ENCODE measurements at regions not wholly inside any gene's neighbourhood (a gene's known extent, or its start where the extent isn't known, plus 50 kb on each side); places are given as distances from the start of the nearest gene placed in this dataset.

- Mint-ChIP-seq H3K9me3 (no peaks in the 10 kb centered on the region), H3K27ac (no peak overlapping the region), H3K4me1 (peaks cover 6% of the 10 kb centered on the region), H3K4me3 (no peak overlapping the region), H3K27me3 (peaks cover 21% of the 10 kb centered on the region), H3K36me3 (no peaks in the 10 kb centered on the region)
- DNase-seq, result no peak
Measured at GRCh38 chr11:69968396-69969347, 109.4 kb upstream of the ANO1 start.

DNA sequence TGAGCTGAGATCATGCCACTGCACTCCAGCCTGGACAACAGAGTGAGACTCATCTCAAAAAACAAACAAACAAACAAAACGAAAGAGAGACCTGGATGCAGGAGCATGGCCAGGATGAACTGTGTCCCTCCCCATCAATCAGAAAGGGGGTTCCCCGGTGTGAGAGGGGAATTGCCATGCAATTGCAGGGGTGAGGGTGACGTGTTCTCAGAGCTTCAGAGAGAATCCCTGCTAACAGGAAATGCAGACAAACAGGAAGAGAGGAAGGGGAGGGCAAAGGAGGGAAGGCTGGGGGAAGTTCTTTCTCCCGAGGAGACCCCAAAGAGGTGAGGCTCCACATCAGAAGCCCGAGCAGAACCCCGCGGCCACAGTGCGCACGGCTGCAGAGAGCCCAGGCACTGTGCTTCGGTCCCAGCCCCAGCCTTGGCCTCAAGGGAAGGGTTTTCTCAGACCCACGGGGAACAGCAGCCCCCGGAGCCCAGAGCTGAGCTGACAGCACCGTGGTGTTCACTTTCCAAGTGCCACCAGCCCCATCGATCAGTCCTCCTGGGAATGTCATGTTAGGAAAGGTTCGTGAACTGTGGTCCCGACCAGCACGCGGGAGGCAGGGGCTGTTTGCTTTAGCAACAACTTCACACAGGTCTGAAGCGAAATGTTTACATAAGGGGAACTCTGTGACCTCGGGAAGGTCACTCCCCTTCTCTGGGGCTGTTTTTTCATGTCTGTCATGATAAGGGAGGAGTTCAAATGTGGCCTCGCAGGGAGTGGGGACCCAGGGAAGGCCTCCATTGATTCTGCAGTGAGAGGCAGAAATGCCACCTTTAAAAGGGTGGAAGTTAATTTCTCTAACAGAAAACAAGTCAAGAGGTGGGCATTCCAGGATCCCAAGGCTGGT is 108.0 kb upstream of the ANO1 start:
- no peak for DNase-seq
- H3K4me3 Mint-ChIP-seq, result no peak overlapping the region
- peaks cover 21% of the 10 kb centered on the region for H3K27me3 Mint-ChIP-seq
- H3K36me3 Mint-ChIP-seq, result no peaks in the 10 kb centered on the region
- peak overlapping the region; percentile 19 for H3K27ac Mint-ChIP-seq
- peaks cover 6% of the 10 kb centered on the region for H3K4me1 Mint-ChIP-seq
- H3K9me3 Mint-ChIP-seq, result no peaks in the 10 kb centered on the region

- Mint-ChIP-seq H3K4me3 (no peak overlapping the region), H3K4me1 (peaks cover 6% of the 10 kb centered on the region), H3K9me3 (no peaks in the 10 kb centered on the region), H3K27me3 (peaks cover 21% of the 10 kb centered on the region), H3K36me3 (no peaks in the 10 kb centered on the region), H3K27ac (no peak overlapping the region)
- DNase-seq, result no peak
Measured at GRCh38 chr11:69970785-69971535, 107.2 kb upstream of the ANO1 start.

DNA sequence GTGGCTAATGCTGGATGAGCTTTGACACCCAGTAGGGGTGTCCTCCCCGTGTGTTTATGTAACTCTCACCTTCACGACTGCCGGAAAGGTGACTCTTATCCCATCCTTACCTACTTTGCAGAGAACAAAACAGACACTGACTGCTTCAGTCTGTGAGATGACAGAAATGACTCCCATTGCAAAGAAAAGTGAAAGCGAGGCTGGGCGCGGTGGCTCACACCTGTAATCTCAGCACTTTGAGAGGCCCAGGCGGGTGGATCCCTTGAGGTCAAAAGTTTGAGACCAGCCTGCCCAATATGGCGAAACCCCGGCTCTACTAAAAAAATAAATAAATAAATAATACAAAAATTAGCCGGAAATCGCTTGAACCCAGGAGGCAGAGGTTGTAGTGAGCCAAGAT is 106.4 kb upstream of the ANO1 start:
- Mint-ChIP-seq H3K4me3 (no peak overlapping the region), H3K27ac (no peak overlapping the region), H3K4me1 (peaks cover 6% of the 10 kb centered on the region), H3K36me3 (no peaks in the 10 kb centered on the region), H3K9me3 (no peaks in the 10 kb centered on the region), H3K27me3 (peaks cover 21% of the 10 kb centered on the region)
- no peak for DNase-seq

DNA sequence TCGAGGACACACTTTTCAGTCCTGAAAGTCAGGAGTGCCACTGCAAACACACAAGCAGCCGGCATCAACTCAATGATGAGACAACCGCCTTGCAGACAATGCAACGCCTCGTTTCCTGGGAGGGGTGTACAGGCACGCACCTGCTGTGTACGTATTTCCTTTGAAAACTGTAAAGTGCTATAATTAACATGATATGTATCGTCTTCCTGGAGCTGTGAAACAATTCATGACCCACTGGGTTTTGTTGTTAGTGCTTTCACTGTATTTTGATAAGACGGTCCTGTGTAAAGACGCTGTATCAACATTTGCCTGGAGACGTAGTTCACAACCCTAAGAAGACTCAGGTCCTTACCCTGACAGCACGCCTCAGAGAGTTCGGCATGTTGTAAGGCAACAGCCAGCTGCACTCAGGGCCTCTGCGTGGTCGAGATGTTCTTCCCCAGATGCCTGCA is 105.7 kb upstream of the ANO1 start:
- no peak for DNase-seq
- Mint-ChIP-seq H3K36me3 (no peaks in the 10 kb centered on the region), H3K4me3 (no peak overlapping the region), H3K27ac (peak overlapping the region; percentile 45), H3K9me3 (no peaks in the 10 kb centered on the region), H3K4me1 (peaks cover 6% of the 10 kb centered on the region), H3K27me3 (peaks cover 21% of the 10 kb centered on the region)

GRCh38 chr11:69974528-69974927 is 103.6 kb upstream of the ANO1 start:
- Mint-ChIP-seq H3K27me3 (peaks cover 14% of the 10 kb centered on the region), H3K4me3 (no peak overlapping the region), H3K27ac (no peak overlapping the region), H3K36me3 (no peaks in the 10 kb centered on the region), H3K9me3 (no peaks in the 10 kb centered on the region), H3K4me1 (peaks cover 6% of the 10 kb centered on the region)
- no peak for DNase-seq

DNA sequence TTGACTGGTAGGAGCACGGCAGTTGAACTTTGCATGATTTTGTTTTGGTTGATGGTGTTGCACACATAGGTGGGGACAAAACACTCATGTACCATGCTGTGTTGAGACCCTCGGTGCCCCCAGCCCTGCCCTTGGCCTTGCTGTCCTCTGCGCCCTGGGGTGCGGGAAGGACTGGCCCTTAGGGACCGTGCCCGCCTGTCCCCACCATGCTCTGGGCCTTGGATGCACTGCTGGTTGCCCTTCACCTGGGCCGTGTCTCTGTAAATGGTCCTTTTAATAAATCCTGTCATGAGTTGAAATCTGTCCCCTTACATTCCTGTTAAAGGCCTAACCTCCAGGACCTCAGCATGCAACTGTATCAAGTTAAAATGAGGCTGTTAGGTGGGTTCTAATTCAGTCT is 102.3 kb upstream of the ANO1 start:
- Mint-ChIP-seq H3K9me3 (no peaks in the 10 kb centered on the region), H3K4me1 (no peaks in the 10 kb centered on the region), H3K27ac (no peak overlapping the region), H3K27me3 (peaks cover 9% of the 10 kb centered on the region), H3K36me3 (no peaks in the 10 kb centered on the region), H3K4me3 (no peak overlapping the region)
- DNase-seq, result no peak

DNA sequence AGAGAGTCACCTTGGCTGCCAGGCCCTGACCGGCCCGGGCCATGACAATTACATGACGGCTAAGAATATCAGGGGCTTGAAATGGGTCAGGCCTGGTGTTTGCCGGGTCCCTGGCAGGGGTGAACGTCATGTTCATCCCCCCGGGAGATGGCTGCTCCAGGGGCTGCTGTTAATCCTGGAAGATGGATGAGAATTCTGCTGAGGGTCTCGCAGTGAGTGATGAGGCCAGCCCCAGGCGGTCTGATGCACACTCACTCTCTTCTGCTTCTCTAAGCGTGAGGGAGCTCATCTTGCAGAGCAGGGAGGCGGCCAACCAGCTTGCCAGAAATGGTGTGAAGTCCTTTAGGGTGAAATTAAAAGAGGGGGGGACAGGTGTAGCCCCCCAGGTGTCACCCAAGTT is 101.3 kb upstream of the ANO1 start:
- Mint-ChIP-seq H3K27me3 (peaks cover 11% of the 10 kb centered on the region), H3K9me3 (no peaks in the 10 kb centered on the region), H3K4me1 (no peaks in the 10 kb centered on the region), H3K27ac (no peak overlapping the region), H3K4me3 (no peak overlapping the region), H3K36me3 (no peaks in the 10 kb centered on the region)
- no peak for DNase-seq

DNA sequence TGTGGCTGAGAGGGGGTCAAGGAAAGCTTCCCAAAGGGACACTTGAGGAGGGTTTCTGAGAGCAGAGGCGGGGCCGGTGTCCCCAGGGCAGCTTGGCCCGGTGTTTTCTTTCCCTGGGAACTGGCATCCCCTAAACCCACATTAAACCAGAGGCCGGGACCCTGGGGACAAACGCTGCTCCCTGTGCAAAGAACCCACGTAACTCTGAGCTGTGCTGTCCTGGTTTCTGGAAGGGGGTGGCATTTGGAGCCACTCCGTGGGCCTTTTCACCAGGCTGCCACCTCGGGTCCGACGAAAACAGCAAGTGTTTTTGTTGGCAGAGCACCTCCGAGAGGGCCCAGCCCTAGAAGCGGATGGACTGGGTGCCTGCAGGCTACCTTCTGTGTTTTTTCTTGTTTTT is 100.2 kb upstream of the ANO1 start:
- DNase-seq, result no peak
- H3K4me1 Mint-ChIP-seq, result no peaks in the 10 kb centered on the region
- H3K36me3 Mint-ChIP-seq, result no peaks in the 10 kb centered on the region
- no peak overlapping the region for H3K27ac Mint-ChIP-seq
- H3K9me3 Mint-ChIP-seq, result no peaks in the 10 kb centered on the region
- no peak overlapping the region for H3K4me3 Mint-ChIP-seq
- peaks cover 22% of the 10 kb centered on the region for H3K27me3 Mint-ChIP-seq

DNA sequence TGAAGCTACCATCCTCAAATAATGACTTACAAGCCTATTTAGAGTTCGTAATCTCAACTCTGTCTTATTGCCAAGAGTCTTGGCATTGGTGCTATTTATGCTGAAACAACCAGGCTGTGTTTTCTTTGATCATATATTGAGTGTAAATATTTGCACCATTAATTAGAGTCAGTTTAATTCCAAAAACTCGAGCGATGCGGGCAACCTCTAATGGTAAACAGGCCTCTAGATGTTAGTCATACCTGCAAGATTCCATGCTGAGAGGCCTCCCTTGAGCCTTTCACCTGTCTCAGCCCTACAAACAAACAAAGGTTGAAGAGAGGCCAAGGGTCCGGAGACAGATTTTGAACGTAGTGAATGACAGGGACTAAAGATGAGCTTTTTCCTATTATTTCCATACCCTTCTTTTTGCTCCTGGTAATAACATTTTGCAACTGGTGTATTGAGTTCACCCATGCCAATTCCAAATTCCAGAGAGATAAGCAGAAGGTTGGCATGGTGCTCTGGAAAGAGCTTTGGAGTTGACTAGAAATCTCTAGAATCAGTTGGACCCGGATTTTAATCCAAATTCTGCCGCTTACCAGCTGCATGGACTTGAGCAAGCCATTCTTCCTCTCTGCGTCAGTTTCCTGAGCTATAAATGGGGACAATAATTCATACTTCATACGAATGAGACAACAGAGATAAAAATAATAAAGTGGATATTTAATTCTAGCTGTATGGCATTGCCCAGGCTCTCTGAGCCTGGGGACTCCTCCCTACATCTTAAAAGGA is 99.1 kb upstream of the ANO1 start:
- H3K27me3 Mint-ChIP-seq, result peaks cover 26% of the 10 kb centered on the region
- H3K9me3 Mint-ChIP-seq, result no peaks in the 10 kb centered on the region
- no peak overlapping the region for H3K27ac Mint-ChIP-seq
- no peak overlapping the region for H3K4me3 Mint-ChIP-seq
- no peaks in the 10 kb centered on the region for H3K36me3 Mint-ChIP-seq
- no peak for DNase-seq
- no peaks in the 10 kb centered on the region for H3K4me1 Mint-ChIP-seq

- no peak overlapping the region for H3K4me3 Mint-ChIP-seq
- H3K36me3 Mint-ChIP-seq, result no peaks in the 10 kb centered on the region
- no peak overlapping the region for H3K27ac Mint-ChIP-seq
- DNase-seq, result no peak
- peaks cover 33% of the 10 kb centered on the region for H3K27me3 Mint-ChIP-seq
- no peaks in the 10 kb centered on the region for H3K9me3 Mint-ChIP-seq
- no peaks in the 10 kb centered on the region for H3K4me1 Mint-ChIP-seq
Measured at GRCh38 chr11:69979632-69980031, 98.5 kb upstream of the ANO1 start.

DNA sequence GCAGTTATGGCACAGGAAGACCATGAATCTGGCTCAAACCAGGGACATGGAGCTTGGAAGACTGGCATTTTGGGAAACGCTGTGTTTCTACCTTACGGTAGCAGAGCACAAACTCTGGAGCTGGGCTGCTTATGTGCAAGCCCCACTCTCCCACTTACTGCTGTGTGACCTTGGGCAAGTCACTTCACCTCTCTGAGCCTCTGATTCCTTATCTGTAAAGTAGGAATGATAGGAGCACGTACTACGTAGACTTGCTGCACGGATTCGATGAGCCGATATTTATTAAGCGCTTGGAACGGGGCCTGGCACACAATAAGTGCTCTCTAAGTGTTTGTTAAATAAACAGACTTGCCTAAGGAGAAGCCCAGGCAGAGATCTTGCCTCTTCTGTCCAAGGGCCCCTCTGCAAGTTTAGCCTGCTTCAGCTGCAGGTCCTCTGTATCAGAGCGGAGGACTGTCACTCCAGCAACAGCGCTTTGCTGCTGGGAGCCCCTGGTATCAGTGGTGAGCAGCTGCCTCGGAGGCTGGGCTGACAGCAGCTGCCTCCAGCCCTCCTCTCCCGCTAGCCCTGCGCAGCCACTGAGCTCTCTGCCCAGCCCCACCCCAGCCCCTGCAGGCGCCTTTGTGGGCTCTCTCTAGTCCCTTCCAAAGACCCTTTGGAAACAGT is 96.9 kb upstream of the ANO1 start:
- Mint-ChIP-seq H3K36me3 (no peaks in the 10 kb centered on the region), H3K9me3 (no peaks in the 10 kb centered on the region)

DNA sequence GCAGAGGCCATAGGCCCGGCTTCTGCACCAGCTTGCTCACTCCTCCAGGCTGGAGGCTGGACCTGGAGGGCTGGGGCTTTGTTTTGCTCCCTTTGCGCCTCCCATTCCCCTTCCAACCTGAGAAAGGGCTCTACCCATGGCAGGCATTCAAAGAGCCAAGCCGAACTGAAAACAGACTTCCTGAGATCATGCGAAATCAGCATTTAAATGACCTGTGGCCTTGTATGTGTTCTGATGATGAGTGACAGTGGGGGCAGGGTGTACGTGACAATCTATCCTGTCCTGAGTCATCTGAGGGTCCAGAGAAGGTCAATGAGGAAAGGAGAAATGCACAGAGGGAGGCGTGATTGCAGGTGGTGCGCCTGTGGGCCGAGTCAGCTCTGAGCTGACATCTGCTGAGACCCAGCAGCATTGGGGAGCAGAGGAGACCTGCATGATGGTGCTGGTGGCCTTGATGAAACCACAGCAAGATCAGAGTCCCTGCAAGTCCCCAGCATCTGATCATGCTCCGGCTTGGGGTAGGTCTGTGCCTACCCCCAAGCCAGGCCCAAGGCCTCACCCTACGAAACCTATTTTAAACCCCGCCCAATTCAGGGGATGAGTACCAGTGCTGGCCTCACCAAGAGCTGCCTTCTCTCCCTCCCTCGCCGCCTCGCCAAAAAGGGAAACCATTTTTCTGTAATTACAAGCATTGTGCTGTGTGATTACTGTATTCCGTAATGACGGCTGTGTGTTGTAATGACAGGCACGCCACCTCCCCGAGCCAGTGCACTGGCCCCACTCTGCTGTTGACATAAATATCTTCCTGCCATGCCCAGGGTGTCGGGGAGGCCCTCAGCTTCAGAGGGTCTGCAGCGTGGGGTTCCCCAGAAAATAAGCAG is 95.2 kb upstream of the ANO1 start:
- Mint-ChIP-seq H3K4me3 (no peak overlapping the region), H3K9me3 (no peaks in the 10 kb centered on the region), H3K36me3 (no peaks in the 10 kb centered on the region), H3K27me3 (peaks cover 61% of the 10 kb centered on the region), H3K4me1 (no peaks in the 10 kb centered on the region), H3K27ac (no peak overlapping the region)
- no peak for DNase-seq

More for the DNA sequence above, 96.9 kb upstream of the ANO1 start:
- Mint-ChIP-seq H3K27ac (no peak overlapping the region), H3K4me1 (no peaks in the 10 kb centered on the region), H3K27me3 (peaks cover 44% of the 10 kb centered on the region), H3K4me3 (no peak overlapping the region)
- DNase-seq, result no peak

All from activated naive CD8-positive, alpha-beta T cell treated with anti-CD3 and anti-CD28 coated beads for 36 hours (primary cell).